ENCODE measurements at regions not wholly inside any gene's neighbourhood (a gene's known extent, or its start where the extent isn't known, plus 50 kb on each side); places are given as distances from the start of the nearest gene placed in this dataset.
"Not testable (repeated sequence)": the region's sequence is repeated elsewhere in the genome, so short reads cannot be mapped to it uniquely, and the experiment has no call there.

DNA sequence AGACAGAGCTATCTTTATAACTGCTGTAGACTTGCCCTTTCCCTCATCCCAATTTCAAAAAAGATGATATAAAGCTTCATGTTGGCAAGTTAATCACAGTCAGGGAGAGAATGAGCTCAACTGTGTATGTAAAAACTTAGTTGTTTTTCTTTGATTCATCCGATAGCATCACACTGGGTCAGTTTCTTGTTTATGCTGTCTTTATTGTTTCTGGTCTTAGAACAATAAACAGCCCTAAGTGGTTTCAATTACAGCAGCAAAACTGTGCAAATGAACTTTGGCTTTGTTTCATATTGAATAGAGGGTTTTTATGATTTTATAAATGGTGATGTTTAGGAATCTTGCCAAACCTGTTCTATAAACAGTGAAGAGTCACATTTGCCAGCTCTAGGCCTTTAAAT lies 423.8 kb upstream of the CXADR start:
- DNase-seq = no peak

- no peak for DNase-seq
Observed at GRCh38 chr21:17101696-17102095, 411.1 kb upstream of the CXADR start.

DNA sequence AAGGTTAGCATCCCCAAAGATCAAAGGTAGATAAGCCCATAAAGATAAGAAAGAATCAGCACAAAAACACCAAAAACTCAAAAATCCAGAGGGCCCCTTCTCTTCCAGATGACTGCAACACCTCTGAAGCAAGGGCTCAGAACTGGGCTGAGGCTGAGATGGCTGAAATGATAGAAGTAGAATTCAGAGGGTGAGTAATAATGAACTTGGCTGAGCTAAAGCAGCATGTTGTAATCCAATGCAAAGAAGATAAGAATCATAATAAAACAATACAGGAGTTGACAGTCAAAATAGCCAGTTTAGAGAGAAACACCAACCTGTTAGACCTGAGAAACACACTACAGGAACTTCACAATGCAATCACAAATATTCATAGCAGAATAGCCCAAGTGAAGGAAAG lies 406.9 kb upstream of the CXADR start:
- no peak for DNase-seq

GRCh38 chr21:17114045-17114444 lies 398.8 kb upstream of the CXADR start:
- DNase-seq = no peak

GRCh38 chr21:17118638-17119384 lies 394.0 kb upstream of the CXADR start:
- no peak for DNase-seq

GRCh38 chr21:17119466-17120297 lies 393.2 kb upstream of the CXADR start:
- no peak for DNase-seq

DNA sequence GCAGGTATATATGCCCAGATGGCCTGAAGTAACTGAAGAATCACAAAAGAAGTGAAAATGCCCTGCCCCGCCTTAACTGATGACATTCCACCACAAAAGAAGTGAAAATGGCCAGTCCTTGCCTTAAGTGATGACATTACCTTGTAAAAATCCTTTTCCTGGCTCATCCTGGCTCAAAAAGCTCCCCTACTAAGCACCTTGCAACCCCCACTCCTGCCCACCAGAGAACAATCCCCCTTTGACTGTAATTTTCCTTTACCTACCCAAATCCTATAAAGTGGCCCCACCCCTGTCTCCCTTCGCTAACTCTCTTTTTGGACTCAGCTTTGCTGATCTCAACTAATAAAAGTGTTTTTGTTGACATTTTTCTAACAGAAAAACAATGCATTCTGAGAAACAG lies 385.4 kb upstream of the CXADR start:
- DNase-seq = not testable (repeated sequence)

- DNase-seq = no peak
Observed at GRCh38 chr21:17128132-17128531, 384.7 kb upstream of the CXADR start.

GRCh38 chr21:17139159-17139558 lies 373.7 kb upstream of the CXADR start:
- DNase-seq = not testable (repeated sequence)

DNA sequence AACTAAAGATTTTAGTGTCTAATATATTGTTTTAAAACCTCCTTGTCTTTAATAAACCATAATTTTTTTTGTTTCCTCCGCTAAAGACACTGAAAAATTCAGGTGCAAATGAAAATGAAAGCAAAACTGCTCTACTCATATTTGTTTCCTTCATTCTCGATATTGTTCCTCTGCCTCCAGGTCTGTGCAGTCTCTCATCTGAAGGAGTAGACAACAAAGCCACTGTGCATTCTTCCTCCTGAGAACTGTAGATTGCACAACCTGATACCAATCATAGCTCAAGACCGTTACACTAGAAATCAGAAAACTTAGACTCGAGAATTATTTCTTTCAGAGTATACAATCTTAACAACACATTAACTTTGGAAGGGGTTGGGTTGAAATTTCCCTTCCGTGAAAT lies 373.1 kb upstream of the CXADR start:
- no peak for DNase-seq

DNA sequence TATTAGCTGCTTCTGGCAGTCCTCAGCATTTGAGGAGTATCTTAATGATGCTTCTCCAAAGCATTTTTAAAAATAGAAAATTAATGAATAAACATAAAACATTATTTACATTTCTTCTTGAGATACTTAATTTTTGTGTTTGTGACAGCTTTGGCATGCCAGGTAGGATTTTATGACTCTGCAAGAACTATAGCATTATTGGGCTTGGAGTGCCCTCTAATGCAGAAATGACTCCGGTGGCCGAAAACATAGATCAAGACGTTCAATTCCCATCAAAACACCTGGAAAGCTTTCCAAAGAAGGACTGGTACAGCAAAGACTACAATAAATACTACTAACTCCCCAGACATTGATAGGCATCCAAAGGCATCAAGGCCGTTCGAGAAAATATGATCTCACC lies 366.4 kb upstream of the CXADR start:
- DNase-seq = no peak

GRCh38 chr21:17159697-17160096 lies 353.1 kb upstream of the CXADR start:
- no peak for DNase-seq

GRCh38 chr21:17185674-17186073 lies 327.2 kb upstream of the CXADR start:
- DNase-seq = no peak

GRCh38 chr21:17189963-17190362 lies 322.9 kb upstream of the CXADR start:
- no peak for DNase-seq

GRCh38 chr21:17191346-17191993 lies 321.4 kb upstream of the CXADR start:
- no peak for DNase-seq

DNA sequence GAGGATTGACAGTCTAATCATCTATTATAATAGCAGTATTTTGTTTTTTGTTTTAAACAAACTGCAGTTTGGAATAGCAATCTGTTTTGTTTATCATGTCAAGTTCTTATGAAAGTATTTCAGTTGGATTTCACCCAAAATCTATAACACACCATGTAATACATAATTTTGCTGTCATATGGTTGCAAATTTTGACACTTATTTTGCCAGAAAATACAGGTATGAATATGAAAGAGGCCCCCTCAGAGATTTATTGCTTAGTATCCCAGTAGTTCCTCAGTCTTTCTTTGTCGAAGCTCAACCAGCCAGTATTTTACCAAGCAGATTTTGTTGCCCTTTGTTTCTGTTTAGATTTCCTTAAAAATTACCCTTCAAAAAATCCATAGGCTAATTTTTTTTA lies 317.5 kb upstream of the CXADR start:
- no peak for DNase-seq

DNA sequence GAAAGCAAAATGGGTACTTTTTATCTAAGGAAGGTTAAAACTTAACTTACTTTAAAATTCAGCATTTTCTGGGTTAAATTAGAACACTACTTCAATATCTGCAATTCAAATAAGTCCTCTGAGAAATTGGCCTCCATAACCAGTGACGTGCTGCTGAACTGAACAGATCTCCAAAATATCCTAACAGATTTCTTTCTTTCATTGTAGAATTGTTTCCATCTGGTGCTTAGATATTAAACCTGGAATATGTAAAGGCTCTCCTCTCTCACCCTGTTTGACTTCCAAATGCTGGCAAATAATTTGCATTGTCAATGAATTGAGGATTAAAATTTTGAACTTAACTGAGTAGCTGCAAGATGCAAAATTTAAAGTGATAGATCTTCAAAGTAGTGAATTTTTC lies 316.9 kb upstream of the CXADR start:
- DNase-seq = no peak

- DNase-seq = no peak
Observed at GRCh38 chr21:17196623-17197022, 316.2 kb upstream of the CXADR start.

GRCh38 chr21:17197996-17198395 lies 314.8 kb upstream of the CXADR start:
- no peak for DNase-seq

DNA sequence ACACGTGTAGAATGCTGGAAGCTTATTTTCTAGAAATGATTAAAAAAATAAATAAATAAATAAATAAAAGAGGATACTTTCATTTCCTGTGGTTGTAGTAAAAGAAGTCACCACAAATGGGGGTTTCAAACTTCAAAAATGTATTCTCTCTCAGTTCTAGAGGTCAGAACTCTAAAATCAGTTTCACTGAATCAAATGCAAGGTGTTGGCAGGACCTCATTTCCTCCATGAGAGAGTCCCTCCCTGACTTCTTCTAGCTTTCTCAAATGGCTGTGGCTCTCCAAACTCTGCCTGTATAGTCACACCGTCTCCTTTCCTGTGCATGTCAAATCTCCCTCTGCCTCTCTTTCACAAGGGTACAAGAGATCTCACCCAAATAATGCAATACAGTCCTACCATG lies 312.6 kb upstream of the CXADR start:
- no peak for DNase-seq

DNA sequence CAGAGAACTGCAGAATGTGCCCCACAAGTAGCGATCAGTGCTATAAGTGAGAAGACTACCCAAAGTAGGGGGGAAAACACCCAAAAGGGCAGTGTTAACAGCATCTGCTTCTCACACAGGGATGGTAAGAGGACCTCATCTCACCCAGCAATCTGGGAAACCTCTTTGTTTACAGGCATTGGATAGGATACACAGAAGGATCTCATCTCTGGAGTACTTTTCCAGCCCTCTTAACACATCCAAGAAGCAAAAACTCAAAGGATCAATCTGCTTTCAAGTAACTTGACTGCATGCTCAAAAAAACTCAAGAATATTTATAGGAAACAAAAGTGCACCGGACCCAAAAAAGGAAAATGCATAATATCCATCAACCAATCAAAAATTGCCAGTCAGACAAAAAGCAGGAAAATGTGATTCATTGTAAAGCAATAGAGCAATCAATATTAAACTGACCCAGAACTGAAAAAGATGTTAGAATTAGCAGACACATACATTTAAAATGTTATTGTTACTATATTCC lies 311.0 kb upstream of the CXADR start:
- no peak for DNase-seq

GRCh38 chr21:17214801-17215200 lies 298.0 kb upstream of the CXADR start:
- DNase-seq = no peak

DNA sequence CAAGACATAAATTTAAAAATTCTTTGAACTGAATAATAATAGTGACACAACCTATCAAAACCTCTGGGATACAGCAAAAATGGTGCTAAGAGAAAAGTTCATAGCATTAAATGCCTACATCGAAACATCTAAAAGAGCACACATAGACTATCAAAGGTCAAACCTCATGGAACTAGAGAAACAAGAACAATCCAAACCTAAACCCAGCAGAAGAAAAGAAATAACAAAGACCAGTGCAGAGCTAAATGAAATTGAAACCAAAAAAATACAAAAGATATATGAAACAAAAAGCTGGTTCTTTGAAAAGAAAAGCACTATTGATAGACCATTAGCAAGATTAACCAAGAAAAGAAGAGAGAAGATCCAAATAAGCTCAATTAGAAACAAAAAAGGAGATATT lies 293.8 kb upstream of the CXADR start:
- DNase-seq = not testable (repeated sequence)

DNA sequence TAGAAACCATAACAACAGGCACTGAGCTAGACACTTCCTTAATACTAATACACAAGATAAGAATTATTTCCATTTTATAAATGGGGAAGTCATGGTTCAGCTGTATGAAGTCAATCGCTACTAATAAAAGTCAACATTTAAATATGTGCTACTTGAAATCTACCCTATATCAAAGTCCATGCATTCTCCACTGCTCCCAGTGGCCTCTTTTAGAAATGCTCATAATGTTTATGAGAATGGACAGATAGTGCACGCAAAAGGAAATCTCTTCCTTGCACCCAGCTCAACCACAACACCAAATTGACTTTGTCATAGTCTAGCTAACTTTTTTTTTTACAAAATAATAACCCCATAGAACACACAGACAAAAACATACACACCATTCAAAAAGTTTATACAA lies 281.7 kb upstream of the CXADR start:
- no peak for DNase-seq
